CD4-positive, alpha-beta T cell treated with Interferon gamma for 1 hour (primary cell): ENCODE measurements at regions not wholly inside any gene's neighbourhood (a gene's known extent, or its start where the extent isn't known, plus 50 kb on each side); places are given as distances from the start of the nearest gene placed in this dataset.

Experiments used
- DNase-seq: peaks from one replicate; pipeline ENCODE4 v3.0.0-alpha.2; 2020

DNA sequence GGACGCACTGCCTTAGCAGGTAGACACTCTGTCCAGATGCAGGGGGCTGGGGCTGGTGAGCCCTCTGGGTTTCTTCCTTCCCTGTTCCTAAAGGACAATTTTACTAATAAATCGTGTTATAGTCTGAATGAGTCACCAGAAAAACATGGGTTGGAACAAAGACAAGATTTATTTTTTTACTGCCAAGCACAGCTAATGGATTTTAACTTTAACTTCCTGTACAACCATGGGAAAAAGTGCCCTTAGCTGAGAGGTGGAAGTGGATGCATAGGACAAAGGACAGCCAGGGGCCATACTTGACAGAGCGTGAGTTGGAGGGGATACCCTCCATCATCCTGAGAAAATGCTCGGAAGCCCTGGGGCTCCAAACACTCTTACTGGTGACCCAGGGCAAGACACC lies 300.7 kb downstream of the MSX2 start:
- DNase-seq: no peak

DNA sequence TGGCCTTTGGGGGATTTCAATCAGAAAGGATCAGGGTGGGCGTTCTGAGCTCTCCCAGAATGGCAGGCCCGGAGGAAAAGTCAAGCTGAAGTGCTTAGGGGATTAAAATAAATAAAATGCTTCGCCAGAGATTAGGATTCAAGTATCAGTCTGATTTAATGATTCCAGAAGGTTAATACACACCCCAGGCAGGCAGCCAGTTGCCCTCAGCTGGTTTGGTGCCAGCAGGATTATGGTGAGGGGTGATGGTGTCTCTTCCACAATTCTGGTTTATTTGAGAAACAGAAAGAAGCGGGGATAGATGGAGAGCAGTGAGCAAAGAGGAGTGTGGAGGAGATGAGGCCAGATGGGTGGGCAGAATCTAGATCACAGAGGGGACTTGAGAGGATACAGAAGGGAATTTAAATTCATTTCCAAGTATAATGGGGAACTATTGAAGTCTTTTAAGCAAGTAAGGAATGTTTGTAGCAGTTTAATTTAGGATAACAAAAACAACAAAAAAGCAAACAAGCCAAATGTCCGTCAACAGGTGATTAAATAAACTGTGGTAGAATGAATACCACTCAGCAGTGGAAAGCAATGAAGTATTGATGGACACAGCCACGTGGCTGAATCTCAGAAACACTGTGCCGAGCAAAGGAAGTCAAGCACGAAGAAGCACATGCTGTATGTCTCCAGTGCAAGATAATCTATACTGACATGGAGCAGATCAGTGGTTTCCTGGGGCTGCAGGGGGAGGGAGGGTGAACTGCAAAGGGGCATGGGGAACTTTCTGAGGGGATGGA lies 297.7 kb downstream of the MSX2 start:
- no peak for DNase-seq

DNA sequence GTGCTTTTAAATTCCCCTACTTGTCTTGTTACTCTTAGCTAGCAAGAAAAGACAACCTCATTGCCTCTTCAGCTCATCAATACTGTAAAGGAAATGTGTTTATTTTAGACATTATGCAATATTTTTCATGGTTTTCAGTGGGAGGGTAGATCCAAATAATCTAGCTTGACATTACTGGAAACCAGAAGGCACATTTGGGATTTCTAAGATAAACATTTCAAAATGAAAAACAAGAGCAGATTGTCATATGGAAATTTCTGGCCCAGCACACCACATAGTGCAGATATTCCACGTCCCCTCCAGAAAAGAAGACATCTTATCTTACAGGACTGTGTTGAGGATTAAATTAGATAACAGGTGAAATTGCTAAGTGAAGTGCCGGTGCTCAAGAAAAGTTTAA lies 296.9 kb downstream of the MSX2 start:
- DNase-seq: no peak

- no peak for DNase-seq
Measured at GRCh38 chr5:175015028-175015685, 290.8 kb downstream of the MSX2 start.

DNA sequence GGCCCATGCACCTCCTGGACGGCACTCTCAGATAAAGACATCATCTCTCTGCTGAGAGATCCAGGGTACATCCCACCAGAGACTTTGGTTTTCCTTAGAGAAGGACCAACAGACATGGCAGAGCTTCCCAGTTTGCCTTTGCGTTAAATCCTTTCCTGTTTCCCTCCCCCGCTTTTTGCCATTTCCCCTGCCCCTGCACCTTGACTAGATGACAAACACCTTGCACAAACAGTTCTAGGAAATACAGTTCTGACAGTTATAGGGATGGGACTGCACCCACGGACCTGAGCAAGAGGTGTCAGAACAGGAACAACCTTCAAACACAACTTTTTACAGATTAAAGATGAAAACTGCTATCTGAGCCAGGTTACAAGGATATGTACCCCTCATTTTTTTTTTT lies 288.9 kb downstream of the MSX2 start:
- DNase-seq: no peak

DNA sequence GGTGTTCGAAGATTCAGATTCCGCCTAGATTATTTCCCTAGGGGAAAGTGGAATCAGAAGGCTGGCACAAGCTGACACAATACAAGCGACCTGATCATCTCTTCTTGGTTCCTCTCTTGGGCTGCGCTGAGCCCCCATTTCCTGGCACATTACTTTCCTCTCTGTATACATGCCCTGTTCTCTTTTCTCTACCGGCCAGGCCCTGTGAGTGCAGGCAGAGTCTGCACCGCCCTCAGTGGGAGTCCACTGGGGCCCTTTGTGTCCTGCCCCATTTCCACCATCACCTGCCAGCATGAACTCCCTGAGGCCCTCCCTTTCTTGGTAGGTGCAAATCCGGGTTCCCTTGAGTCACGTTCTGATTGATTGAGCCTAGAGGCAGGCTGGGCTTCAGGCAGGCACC lies 287.9 kb downstream of the MSX2 start:
- no peak for DNase-seq

DNA sequence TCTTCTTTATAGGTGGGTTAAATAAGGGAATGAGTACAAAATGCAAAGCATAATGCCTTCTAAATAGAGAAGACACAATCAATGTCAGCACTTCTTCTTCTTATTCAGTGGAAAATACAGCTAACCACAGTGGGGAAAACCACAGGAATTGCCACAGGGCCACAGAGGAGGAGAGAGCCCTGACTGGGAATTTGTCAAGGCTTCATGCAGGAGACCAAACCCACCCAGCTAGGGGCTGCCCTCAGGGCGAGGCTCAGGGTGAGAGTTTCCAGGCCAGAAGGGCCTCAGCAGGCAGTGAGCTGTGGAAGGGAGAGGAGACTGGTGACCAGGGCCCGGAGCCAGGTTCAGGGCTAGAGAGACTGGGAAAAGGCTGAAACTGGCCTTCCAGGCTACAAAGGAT lies 279.1 kb downstream of the MSX2 start:
- no peak for DNase-seq

DNA sequence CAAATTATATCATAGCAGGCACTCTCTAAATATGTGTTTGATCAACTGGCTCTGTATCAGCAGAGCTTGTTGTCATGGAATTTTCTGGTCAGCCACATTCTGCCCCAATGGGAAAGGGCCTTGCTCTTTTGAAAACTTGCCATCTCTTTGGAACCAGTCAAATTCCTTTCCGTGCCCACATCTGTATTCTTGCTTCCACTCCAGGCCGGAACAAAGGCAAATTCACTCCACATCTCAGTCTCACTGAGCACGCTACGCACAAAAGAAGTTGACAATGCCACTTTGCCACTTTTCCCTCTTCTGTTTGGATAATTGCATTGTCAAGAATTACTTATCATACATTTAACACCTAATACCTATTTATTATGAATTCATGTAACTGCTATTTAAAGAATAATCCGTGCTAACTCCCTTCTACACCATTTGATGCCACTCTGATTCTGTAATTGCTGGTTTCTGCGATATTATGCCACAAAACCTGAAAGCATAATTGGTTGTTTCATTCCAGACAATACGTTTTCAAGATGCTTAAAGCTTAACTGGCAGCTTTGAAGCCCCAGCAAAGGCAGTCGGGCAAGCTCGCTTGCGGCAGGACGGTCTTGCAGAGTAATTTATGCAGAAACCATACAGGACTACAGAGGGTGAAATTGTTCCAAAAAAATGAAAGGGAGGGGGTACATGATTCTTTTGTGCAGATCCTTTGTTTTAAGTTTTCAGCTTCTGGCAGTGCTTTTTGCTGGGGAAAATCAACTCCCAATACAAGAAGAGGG lies 277.7 kb downstream of the MSX2 start:
- no peak for DNase-seq

GRCh38 chr5:175001311-175001710 lies 276.9 kb downstream of the MSX2 start:
- DNase-seq: no peak

DNA sequence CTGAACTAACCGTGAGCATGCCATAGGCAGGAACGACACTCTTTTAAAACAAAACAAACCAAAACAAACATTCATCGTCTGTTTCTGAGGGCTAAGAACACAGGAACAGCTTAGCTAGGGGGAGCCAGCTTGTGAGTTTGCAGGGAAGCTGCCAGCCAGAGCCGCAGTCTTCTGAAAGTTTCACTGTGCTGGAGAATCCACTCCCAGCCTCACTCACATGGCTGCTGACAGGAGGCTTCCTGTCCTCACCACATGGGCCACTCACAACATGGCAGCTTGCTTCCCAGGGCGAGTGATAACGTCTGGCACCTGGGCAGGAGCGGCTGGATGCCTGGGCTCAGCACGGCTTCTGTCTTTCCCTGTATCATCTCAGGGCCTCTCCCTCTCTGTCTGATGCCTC lies 275.2 kb downstream of the MSX2 start:
- no peak for DNase-seq

GRCh38 chr5:174998131-174998730 lies 273.8 kb downstream of the MSX2 start:
- DNase-seq: no peak

GRCh38 chr5:174997688-174998087 lies 273.3 kb downstream of the MSX2 start:
- DNase-seq: no peak

DNA sequence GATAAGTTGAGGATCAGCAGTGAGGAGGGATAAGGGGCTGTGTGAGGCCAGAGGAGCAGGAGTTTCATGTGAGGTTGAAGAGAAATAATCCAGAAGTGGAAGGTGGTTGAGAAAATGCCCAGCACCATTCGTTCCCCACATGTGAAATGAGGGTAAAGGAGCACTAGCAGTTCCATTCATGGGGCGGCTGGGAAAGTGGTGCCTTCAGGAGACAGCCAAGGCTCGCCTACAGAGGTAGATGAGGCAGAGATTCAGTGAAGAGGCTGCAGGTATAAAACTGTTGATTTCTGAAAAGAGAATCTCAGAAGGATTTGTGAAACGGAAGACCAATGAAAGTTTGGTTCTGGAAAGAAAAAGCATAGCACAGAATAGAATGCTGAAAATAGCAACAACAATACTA lies 272.6 kb downstream of the MSX2 start:
- DNase-seq: no peak

- no peak for DNase-seq
Measured at GRCh38 chr5:174995827-174996226, 271.4 kb downstream of the MSX2 start.

GRCh38 chr5:174991847-174992246 lies 267.5 kb downstream of the MSX2 start:
- DNase-seq: no peak

DNA sequence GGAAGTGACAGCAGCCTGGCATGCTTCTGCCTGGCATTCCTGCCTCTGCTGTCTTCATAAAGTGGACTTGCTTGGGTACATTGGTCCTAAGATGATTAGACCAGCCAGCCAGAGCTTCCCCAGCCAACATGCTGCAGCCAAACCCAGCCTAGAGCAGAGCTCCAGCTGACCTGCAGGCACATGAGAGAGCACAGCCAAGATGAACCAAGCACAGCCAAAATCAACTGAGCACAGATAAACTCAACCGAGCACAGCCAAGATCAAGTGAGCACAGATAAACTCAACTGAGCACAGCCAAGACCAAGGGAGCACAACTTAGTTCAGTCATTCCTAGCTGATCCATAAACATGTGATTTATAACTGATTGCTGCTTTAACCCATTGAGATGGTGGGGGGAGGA lies 266.5 kb downstream of the MSX2 start:
- no peak for DNase-seq

GRCh38 chr5:174987443-174988012 lies 263.1 kb downstream of the MSX2 start:
- no peak for DNase-seq

GRCh38 chr5:174984863-174985262 lies 260.5 kb downstream of the MSX2 start:
- no peak for DNase-seq

- no peak for DNase-seq
Measured at GRCh38 chr5:174982485-174982884, 258.1 kb downstream of the MSX2 start.

GRCh38 chr5:174981416-174981815 lies 257.0 kb downstream of the MSX2 start:
- DNase-seq: no peak

- DNase-seq: no peak
Measured at GRCh38 chr5:174980952-174981351, 256.6 kb downstream of the MSX2 start.

GRCh38 chr5:174972291-174972690 lies 247.9 kb downstream of the MSX2 start:
- no peak for DNase-seq

GRCh38 chr5:174971210-174971609 lies 246.8 kb downstream of the MSX2 start:
- DNase-seq: no peak
